HG03439 (cell line): ENCODE measurements at regions not wholly inside any gene's neighbourhood (a gene's known extent, or its start where the extent isn't known, plus 50 kb on each side); places are given as distances from the start of the nearest gene placed in this dataset.
"Not testable (repeated sequence)": the region's sequence is repeated elsewhere in the genome, so short reads cannot be mapped to it uniquely, and the experiment has no call there.

Source experiments
- ATAC-seq: cut with Tn5 transposase; IDR thresholded peaks from one replicate; pipeline ENCODE4 v1.9.1; 2021; ENCODE audit warnings: mild to moderate bottlenecking, moderate library complexity; ENCODE audit not compliant: unreplicated experiment

- ATAC-seq, result no peak
Measured at GRCh38 chr5:110812639-110813038, 73.8 kb downstream of the SLC25A46 start.

- ATAC-seq, result no peak
Measured at GRCh38 chr5:110815916-110816605, 77.3 kb downstream of the SLC25A46 start.

- ATAC-seq, result no peak
Measured at GRCh38 chr5:110817459-110817858, 78.7 kb downstream of the SLC25A46 start.

GRCh38 chr5:110823571-110823970 is 84.8 kb downstream of the SLC25A46 start:
- ATAC-seq, result no peak

- no peak for ATAC-seq
Measured at GRCh38 chr5:110824936-110825441, 86.2 kb downstream of the SLC25A46 start.

- no peak for ATAC-seq
Measured at GRCh38 chr5:110832683-110833082, 93.9 kb downstream of the SLC25A46 start.

- not testable (repeated sequence) for ATAC-seq
Measured at GRCh38 chr5:110834933-110835332, 96.1 kb downstream of the SLC25A46 start.

- ATAC-seq, result no peak
Measured at GRCh38 chr5:110836851-110837250, 98.0 kb downstream of the SLC25A46 start.

GRCh38 chr5:110838357-110838756 is 99.5 kb downstream of the SLC25A46 start:
- ATAC-seq, result not testable (repeated sequence)

GRCh38 chr5:110838961-110839360 is 100.2 kb downstream of the SLC25A46 start:
- no peak for ATAC-seq

GRCh38 chr5:110840347-110840960 is 101.6 kb downstream of the SLC25A46 start:
- no peak for ATAC-seq

GRCh38 chr5:110841137-110841536 is 102.3 kb downstream of the SLC25A46 start:
- ATAC-seq, result no peak

- no peak for ATAC-seq
Measured at GRCh38 chr5:110842948-110843347, 104.1 kb downstream of the SLC25A46 start.

GRCh38 chr5:110844251-110844650 is 105.4 kb downstream of the SLC25A46 start:
- ATAC-seq, result no peak

- no peak for ATAC-seq
Measured at GRCh38 chr5:110846398-110847001, 107.7 kb downstream of the SLC25A46 start.

- ATAC-seq, result no peak
Measured at GRCh38 chr5:110851357-110851756, 112.5 kb downstream of the SLC25A46 start.

GRCh38 chr5:110852053-110852452 is 113.2 kb downstream of the SLC25A46 start:
- peak; percentile 61 for ATAC-seq

GRCh38 chr5:110852541-110852940 is 113.7 kb downstream of the SLC25A46 start:
- no peak for ATAC-seq

- no peak for ATAC-seq
Measured at GRCh38 chr5:110853267-110853666, 114.5 kb downstream of the SLC25A46 start.

- no peak for ATAC-seq
Measured at GRCh38 chr5:110854200-110854599, 115.4 kb downstream of the SLC25A46 start.

GRCh38 chr5:110855961-110856360 is 117.2 kb downstream of the SLC25A46 start:
- no peak for ATAC-seq
